IMR-90 (cell line): ENCODE measurements at regions not wholly inside any gene's neighbourhood (a gene's known extent, or its start where the extent isn't known, plus 50 kb on each side); places are given as distances from the start of the nearest gene placed in this dataset.

Experiments
- ATAC-seq: fragments of 200-7000 bp; cut with Tn5 transposase; 2 replicates; pipeline ENCODE4 v1.9.1; 2020; ENCODE audit warnings: low read depth, mild to moderate bottlenecking, moderate library complexity
- BruUV-seq: library from RNA; stranded (reverse); fragments of 400-500 nt; replicated peaks from 2 replicates; lab custom pipeline; 2021; lab: Mats Ljungman, UMichigan
- CTCF ChIA-PET: fragments of 300-600 bp; formaldehyde crosslinking; extraction: SDS; loops from one replicate; lab custom pipeline; 2021; ENCODE audit warnings: antibody characterized with exemption; lab: Yijun Ruan, JAX
- POLR2A ChIA-PET: fragments of 300-600 bp; sonication (Branson Sonifier 250); formaldehyde crosslinking; loops from one replicate; lab custom pipeline; 2022; ENCODE audit warnings: antibody characterized with exemption; ENCODE audit not compliant: unreplicated experiment; lab: Charles Lee
- DNase-seq: peaks from one replicate; pipeline ENCODE4 v3.0.0; 2013
- H2AFZ ChIP-seq: replicated peaks from 2 replicates; pipeline ENCODE3; 2013; ENCODE audit warnings: low read length, mild to moderate bottlenecking; ENCODE audit not compliant: poor library complexity
- H2AK5ac ChIP-seq: 2 replicates; pipeline ENCODE4 v1.6.1; 2013; ENCODE audit warnings: low read depth, low read length, inconsistent platforms
- H2AK9ac ChIP-seq: replicated peaks from 2 replicates; pipeline ENCODE3; 2013; ENCODE audit warnings: mild to moderate bottlenecking, low read depth, low read length, moderate library complexity; ENCODE audit not compliant: poor library complexity
- H2BK120ac ChIP-seq: 2 replicates; pipeline ENCODE4 v1.6.1; 2013; ENCODE audit warnings: low read depth, low read length, inconsistent platforms
- H2BK15ac ChIP-seq: 3 replicates; pipeline ENCODE4 v1.6.1; 2013; ENCODE audit warnings: low read depth, low read length, inconsistent platforms
- H2BK20ac ChIP-seq: 2 replicates; pipeline ENCODE4 v1.6.1; 2013; ENCODE audit warnings: low read depth, mild to moderate bottlenecking, inconsistent platforms, low read length, moderate library complexity
- H2BK5ac ChIP-seq: 2 replicates; pipeline ENCODE4 v1.6.1; 2013; ENCODE audit warnings: mild to moderate bottlenecking, low read depth, low read length, inconsistent platforms; ENCODE audit not compliant: poor library complexity, severe bottlenecking
- H3K14ac ChIP-seq: replicated peaks from 2 replicates; pipeline ENCODE4 v1.6.1; 2013; ENCODE audit warnings: low read depth, low read length, inconsistent platforms
- H3K18ac ChIP-seq: 2 replicates; pipeline ENCODE4 v1.6.1; 2013; ENCODE audit warnings: low read depth, low read length, control low read depth
- H3K23ac ChIP-seq: 2 replicates; pipeline ENCODE4 v1.6.1; 2013; ENCODE audit warnings: low read depth, low read length, inconsistent platforms
- H3K27ac ChIP-seq: 2 replicates; pipeline ENCODE4 v1.5.1; 2013; ENCODE audit warnings: mild to moderate bottlenecking, control low read depth, low read length; ENCODE audit not compliant: insufficient read depth
- H3K27me3 ChIP-seq: 2 replicates; pipeline ENCODE4 v1.6.1; 2013; ENCODE audit warnings: low read length; ENCODE audit not compliant: control insufficient read depth, insufficient read depth
- H3K36me3 ChIP-seq: 2 replicates; pipeline ENCODE4 v1.6.1; 2013; ENCODE audit warnings: low read length, mixed read lengths; ENCODE audit not compliant: control insufficient read depth, insufficient read depth
- H3K4ac ChIP-seq: 2 replicates; pipeline ENCODE4 v1.6.1; 2013; ENCODE audit warnings: low read depth, low read length, inconsistent platforms
- H3K4me1 ChIP-seq: 2 replicates; pipeline ENCODE4 v1.6.1; 2013; ENCODE audit warnings: low read length, mixed read lengths; ENCODE audit not compliant: control insufficient read depth, insufficient read depth
- H3K4me2 ChIP-seq: 2 replicates; pipeline ENCODE4 v1.6.1; 2013; ENCODE audit warnings: low read depth, mild to moderate bottlenecking, control low read depth, low read length, moderate library complexity
- H3K4me3 ChIP-seq: 2 replicates; pipeline ENCODE4 v1.5.1; 2013; ENCODE audit warnings: low read depth, mild to moderate bottlenecking, control low read depth, low read length, moderate library complexity; ENCODE audit not compliant: insufficient read depth
- H3K56ac ChIP-seq: 2 replicates; pipeline ENCODE4 v1.6.1; 2013; ENCODE audit warnings: low read length, inconsistent platforms; ENCODE audit not compliant: insufficient read depth; ENCODE audit errors: extremely low read depth
- H3K79me1 ChIP-seq, 2 experiments: 2 replicates each; pipeline ENCODE4 v1.6.1; 2013; ENCODE audit warnings: low read length in 2 of 2, inconsistent platforms in 1 of 2, low read depth in 1 of 2
- H3K9ac ChIP-seq: 2 replicates; pipeline ENCODE4 v1.6.1; 2013; ENCODE audit warnings: low read depth, low read length, control low read depth
- H3K9me1 ChIP-seq: 2 replicates; pipeline ENCODE4 v1.6.1; 2013; ENCODE audit warnings: low read length, inconsistent platforms; ENCODE audit not compliant: insufficient read depth
- H3K9me3 ChIP-seq: 2 replicates; pipeline ENCODE4 v1.6.1; 2013; ENCODE audit warnings: low read length; ENCODE audit not compliant: control insufficient read depth, insufficient read depth
- H4K20me1 ChIP-seq: 2 replicates; pipeline ENCODE4 v1.6.1; 2013; ENCODE audit warnings: low read length, inconsistent platforms; ENCODE audit not compliant: insufficient read depth
- H4K5ac ChIP-seq: 2 replicates; pipeline ENCODE4 v1.6.1; 2013; ENCODE audit warnings: mild to moderate bottlenecking, low read depth, low read length, control low read depth
- H4K8ac ChIP-seq, 2 experiments: 2 replicates each; pipeline ENCODE4 v1.6.1; 2013; ENCODE audit warnings: low read depth in 2 of 2, low read length in 2 of 2, control low read depth in 1 of 2, inconsistent platforms in 1 of 2
- H4K91ac ChIP-seq: 2 replicates; pipeline ENCODE4 v1.6.1; 2013; ENCODE audit warnings: low read depth, low read length, inconsistent platforms; ENCODE audit not compliant: insufficient read depth
- MAFK ChIP-seq: IDR thresholded peaks from 2 replicates; pipeline ENCODE4 v1.6.1; 2012; ENCODE audit warnings: low read depth, low read length, improper control_type of control experiment
- RCOR1 ChIP-seq: IDR thresholded peaks from 2 replicates; pipeline ENCODE4 v1.6.1; 2012; ENCODE audit warnings: mild to moderate bottlenecking, low read length, improper control_type of control experiment; ENCODE audit not compliant: insufficient replicate concordance
- WGBS, 2 experiments: methylation state at CpG; one replicate each; pipeline versions ENCODE4 v1.1.5 to v1.1.7; 2013; ENCODE audit warnings: missing lambda C conversion rate in 2 of 2; ENCODE audit not compliant: insufficient read length in 1 of 2; ENCODE audit errors: extremely low coverage in 2 of 2; 5-methylcytosine and 5-hydroxymethylcytosine counted together
- dilution Hi-C: fragments of 300-500 bp; cut with HindIII; formaldehyde crosslinking; loops from one replicate; pipeline ENCODE4 v1.14.3; 2018; ENCODE audit warnings: low sequenced_read_pairs; ENCODE audit not compliant: unreplicated experiment
- in situ Hi-C: fragments of 300-500 bp; cut with MboI; formaldehyde crosslinking; loops from 3 replicates; pipeline ENCODE4 v1.14.3; 2019; ENCODE audit warnings: low sequenced_read_pairs, inconsistent platforms, mixed read lengths
- intact Hi-C: fragments of 100-400 bp; cut with micrococcal nuclease; formaldehyde crosslinking; loops from 2 replicates; pipeline ENCODE4 v1.10.0; 2022

GRCh38 chrX:26664919-26665318 is 448.9 kb downstream of the MAGEB5 start:
- in situ Hi-C loops: loop anchor here (25.0 kb wide), 1 partner anchor 522 kb away; no protein-coding TSS in a partner anchor
- intact Hi-C loops: no loop called here
- no peak overlapping the region for H2AK9ac ChIP-seq
- no peaks in the 10 kb centered on the region for H3K27me3 ChIP-seq
- no peaks in the 10 kb centered on the region for H3K9me3 ChIP-seq
- POLR2A ChIA-PET: no interaction called here
- ATAC-seq: no peak
- no peak overlapping the region for H2BK20ac ChIP-seq
- dilution Hi-C loops: no loop called here
- H2BK15ac ChIP-seq: no peak overlapping the region
- no peak for DNase-seq
- no peak overlapping the region for H3K9ac ChIP-seq
- no peak overlapping the region for H3K23ac ChIP-seq
- WGBS, 2 experiments: no CpG with 5 or more reads among the region's 3 CpGs
- H3K4me2 ChIP-seq: no peak overlapping the region
- H3K4me1 ChIP-seq: no peaks in the 10 kb centered on the region
- H4K8ac ChIP-seq: no peak overlapping the region
- no peak overlapping the region for H3K18ac ChIP-seq
- no peak overlapping the region for H2AK5ac ChIP-seq
- H3K36me3 ChIP-seq: no peaks in the 10 kb centered on the region
- H3K4ac ChIP-seq: no peak overlapping the region
- H2AFZ ChIP-seq: no peak overlapping the region
- no peak overlapping the region for H4K91ac ChIP-seq
- no peak overlapping the region for H2BK120ac ChIP-seq
- H3K79me1 ChIP-seq: no peaks in the 10 kb centered on the region
- no peak overlapping the region for H3K27ac ChIP-seq
- H2BK5ac ChIP-seq: no peak overlapping the region
- H3K14ac ChIP-seq: no peak overlapping the region
- H3K9me1 ChIP-seq: no peaks in the 10 kb centered on the region
- TF ChIP-seq MAFK: no peak
- TF ChIP-seq RCOR1: no peak
- CTCF ChIA-PET: no interaction called here
- H3K4me3 ChIP-seq: no peak overlapping the region
- no TSS peak for BruUV-seq
- H3K56ac ChIP-seq: no peak overlapping the region
- no peak overlapping the region for H4K5ac ChIP-seq
- H4K20me1 ChIP-seq: no peaks in the 10 kb centered on the region
